Adipocyte (in vitro differentiated cells): ENCODE measurements at regions not wholly inside any gene's neighbourhood (a gene's known extent, or its start where the extent isn't known, plus 50 kb on each side); places are given as distances from the start of the nearest gene placed in this dataset.
"Not testable (repeated sequence)": the region's sequence is repeated elsewhere in the genome, so short reads cannot be mapped to it uniquely, and the experiment has no call there.

Experiments used
- DNase-seq: peaks from one replicate; pipeline ENCODE4 v3.0.0-alpha.2; 2015; ENCODE audit warnings: low read depth
- H3K27me3 ChIP-seq: replicated peaks from 2 replicates; pipeline ENCODE4 v1.7.0; 2013; ENCODE audit warnings: mild to moderate bottlenecking, low read length, moderate library complexity; ENCODE audit not compliant: control insufficient read depth, insufficient read depth
- H3K36me3 ChIP-seq: 2 replicates; pipeline ENCODE4 v1.7.0; 2013; ENCODE audit warnings: low read length, mild to moderate bottlenecking, moderate library complexity; ENCODE audit not compliant: control insufficient read depth, insufficient read depth, severe bottlenecking
- H3K4me1 ChIP-seq: 2 replicates; pipeline ENCODE4 v1.7.0; 2013; ENCODE audit warnings: mild to moderate bottlenecking, low read length, moderate library complexity; ENCODE audit not compliant: control insufficient read depth, insufficient read depth
- H3K4me3 ChIP-seq: 2 replicates; pipeline ENCODE4 v1.7.0; 2013; ENCODE audit warnings: mild to moderate bottlenecking, low read length, moderate library complexity
- H3K9ac ChIP-seq: 2 replicates; pipeline ENCODE4 v1.7.0; 2013; ENCODE audit warnings: mild to moderate bottlenecking, low read length, moderate library complexity
- H3K9me3 ChIP-seq: 2 replicates; pipeline ENCODE4 v1.7.0; 2013; ENCODE audit warnings: mild to moderate bottlenecking, low read length, moderate library complexity; ENCODE audit not compliant: control insufficient read depth

DNA sequence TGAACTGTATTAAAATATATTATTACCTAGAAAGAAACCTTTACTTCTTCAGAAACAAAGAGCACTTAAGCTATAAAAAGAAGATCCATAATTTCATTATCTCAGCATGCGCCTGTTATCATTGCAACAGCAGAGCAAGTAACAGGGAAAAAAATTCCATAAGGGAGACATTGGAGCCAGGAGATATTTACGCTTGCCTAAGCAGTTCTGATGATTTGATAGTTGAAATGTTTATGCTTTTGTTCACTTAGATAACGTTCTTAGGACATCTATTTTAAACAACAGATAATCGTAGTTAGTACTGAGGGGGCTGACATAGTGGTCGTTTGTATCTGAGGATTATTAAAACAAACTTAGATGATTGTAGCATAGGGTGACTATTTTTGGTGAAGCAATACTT, 252.5 kb downstream of the NNT start:
- Histone ChIP-seq H3K36me3 (no peaks in the 10 kb centered on the region), H3K4me1 (peaks cover 16% of the 10 kb centered on the region), H3K4me3 (peak overlapping the region; percentile 17), H3K9ac (no peak overlapping the region), H3K27me3 (no peaks in the 10 kb centered on the region), H3K9me3 (no peaks in the 10 kb centered on the region)
- no peak for DNase-seq

DNA sequence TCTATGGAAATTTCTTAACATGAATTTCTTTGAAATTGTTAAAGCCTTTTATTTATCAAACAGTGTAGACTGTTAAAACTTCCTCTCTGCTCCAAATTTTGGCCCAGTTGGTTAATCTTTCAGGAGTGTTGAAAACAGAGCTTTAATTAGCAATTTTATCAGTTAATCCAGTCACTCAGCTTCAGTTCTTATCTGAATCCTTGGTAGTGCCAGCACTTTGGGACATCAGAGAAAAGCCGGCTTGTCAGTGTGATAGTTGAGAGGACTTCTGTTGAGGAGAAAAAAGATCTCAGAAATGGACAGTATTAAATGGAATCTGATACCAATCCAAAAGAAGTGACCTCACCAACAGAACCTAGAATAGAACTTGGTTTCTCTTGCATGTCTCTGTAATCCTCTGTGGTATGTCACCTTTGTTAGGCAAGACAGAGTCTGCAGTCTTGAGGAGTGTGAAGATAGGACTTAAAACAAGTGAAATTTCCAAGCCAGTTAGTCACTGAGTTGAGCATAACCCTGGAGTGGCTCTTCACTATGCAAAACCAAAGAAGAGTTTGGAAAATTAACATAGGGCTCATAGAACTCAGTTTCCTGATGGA, 251.8 kb downstream of the NNT start:
- H3K9me3 ChIP-seq, result no peaks in the 10 kb centered on the region
- DNase-seq, result no peak
- H3K9ac ChIP-seq, result no peak overlapping the region
- H3K36me3 ChIP-seq, result no peaks in the 10 kb centered on the region
- peaks cover 16% of the 10 kb centered on the region for H3K4me1 ChIP-seq
- H3K4me3 ChIP-seq, result no peak overlapping the region
- no peaks in the 10 kb centered on the region for H3K27me3 ChIP-seq

DNA sequence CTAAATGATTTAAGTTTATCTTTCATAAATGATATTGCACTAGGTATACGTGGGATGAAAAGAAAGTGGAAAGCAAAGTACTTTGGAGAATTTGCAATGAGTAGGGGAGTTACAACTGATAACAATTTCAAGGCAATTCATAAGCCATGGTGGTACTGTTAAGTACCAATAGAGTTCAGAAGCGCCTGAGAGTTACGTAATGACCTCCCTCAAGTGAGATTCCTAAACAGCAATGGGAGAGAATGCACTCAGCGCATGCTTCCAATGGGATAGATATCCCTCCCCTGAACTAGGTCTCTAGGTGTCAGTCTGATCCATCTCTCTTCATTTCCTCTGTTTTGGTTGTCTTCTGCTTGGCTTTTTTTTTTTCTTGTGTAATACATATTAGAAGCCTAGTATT, 249.3 kb downstream of the NNT start:
- Histone ChIP-seq H3K4me1 (peaks cover 16% of the 10 kb centered on the region), H3K27me3 (no peaks in the 10 kb centered on the region), H3K4me3 (no peak overlapping the region), H3K9me3 (no peaks in the 10 kb centered on the region), H3K36me3 (no peaks in the 10 kb centered on the region), H3K9ac (no peak overlapping the region)
- no peak for DNase-seq

DNA sequence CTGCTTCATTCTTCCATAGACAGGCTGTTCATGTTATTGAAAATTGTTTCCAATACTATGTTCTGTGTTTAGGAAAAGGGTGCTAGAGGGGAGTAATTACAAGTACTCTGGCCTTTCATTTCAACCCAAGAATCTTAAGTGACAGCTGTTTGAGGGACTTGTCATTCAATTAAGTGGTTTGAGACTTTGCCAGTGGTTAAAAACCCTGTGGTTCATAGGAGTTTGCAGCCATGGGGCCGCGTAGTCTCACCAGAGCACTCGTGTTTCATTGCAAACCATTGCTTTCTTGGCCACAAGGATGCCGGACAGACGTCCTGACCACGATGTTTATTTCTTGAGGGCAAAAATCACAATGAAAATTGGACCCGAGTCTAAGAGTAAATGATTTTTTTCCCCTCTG, 248.8 kb downstream of the NNT start:
- DNase-seq, result no peak
- Histone ChIP-seq H3K9me3 (no peaks in the 10 kb centered on the region), H3K9ac (no peak overlapping the region), H3K4me3 (no peak overlapping the region), H3K4me1 (peaks cover 16% of the 10 kb centered on the region), H3K36me3 (no peaks in the 10 kb centered on the region), H3K27me3 (no peaks in the 10 kb centered on the region)

DNA sequence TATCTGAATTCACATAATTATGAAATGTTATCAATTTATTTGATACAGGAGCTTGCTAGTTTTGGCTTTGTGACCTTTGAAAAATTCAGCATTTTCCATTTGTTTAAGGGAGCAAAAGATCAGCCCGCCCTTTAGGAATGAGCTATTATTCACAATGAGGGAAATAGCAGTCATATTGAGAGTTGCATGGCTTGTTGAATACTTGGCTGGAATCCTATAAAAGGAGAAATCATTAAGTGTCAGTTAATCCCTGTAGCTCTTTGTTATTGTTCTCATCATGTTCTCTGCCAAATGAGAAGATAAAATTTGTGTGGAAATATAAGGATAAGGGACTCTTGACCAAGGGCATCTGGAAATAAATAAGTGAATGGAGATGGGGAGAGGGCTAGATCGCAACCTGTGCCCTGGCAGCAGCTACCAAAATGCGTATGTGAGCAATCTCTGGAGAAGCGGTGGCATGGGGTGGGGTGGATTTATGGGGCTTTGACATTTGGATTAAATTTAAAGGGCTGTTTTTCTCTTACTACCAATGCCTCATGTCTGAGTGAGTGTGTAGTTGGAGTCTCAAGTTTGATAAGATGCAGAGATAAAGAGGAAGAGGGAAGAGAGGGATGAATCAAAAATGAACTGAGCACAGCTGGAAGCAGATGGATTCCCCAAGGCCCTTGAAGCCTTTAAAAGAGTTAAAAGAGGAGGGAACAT, 237.6 kb downstream of the NNT start:
- Histone ChIP-seq H3K9ac (no peak overlapping the region), H3K4me1 (peaks cover 18% of the 10 kb centered on the region), H3K36me3 (no peaks in the 10 kb centered on the region), H3K27me3 (no peaks in the 10 kb centered on the region), H3K4me3 (no peak overlapping the region), H3K9me3 (no peaks in the 10 kb centered on the region)
- DNase-seq, result no peak

DNA sequence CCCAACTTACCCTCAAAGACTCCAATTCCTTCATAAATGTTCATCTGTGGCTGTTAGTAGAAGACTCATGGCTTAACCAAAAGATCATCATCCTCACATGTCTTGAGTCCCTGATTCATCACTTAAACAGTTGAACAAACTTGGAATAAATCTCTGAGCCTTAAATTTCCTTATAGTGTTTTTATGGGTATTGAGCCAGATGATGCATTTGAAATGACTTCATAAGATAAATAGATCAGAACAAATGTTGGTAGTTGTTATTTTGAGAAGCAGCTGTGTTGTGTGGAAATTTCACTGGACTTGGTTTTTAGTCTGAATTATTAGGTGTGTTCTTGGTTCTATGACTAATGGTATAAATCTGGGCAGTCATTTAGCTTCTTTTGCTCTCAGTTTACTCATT, 236.2 kb downstream of the NNT start:
- H3K4me3 ChIP-seq, result no peak overlapping the region
- no peak overlapping the region for H3K9ac ChIP-seq
- no peaks in the 10 kb centered on the region for H3K9me3 ChIP-seq
- peaks cover 12% of the 10 kb centered on the region for H3K4me1 ChIP-seq
- H3K27me3 ChIP-seq, result no peaks in the 10 kb centered on the region
- no peaks in the 10 kb centered on the region for H3K36me3 ChIP-seq
- peak; percentile 46 for DNase-seq

DNA sequence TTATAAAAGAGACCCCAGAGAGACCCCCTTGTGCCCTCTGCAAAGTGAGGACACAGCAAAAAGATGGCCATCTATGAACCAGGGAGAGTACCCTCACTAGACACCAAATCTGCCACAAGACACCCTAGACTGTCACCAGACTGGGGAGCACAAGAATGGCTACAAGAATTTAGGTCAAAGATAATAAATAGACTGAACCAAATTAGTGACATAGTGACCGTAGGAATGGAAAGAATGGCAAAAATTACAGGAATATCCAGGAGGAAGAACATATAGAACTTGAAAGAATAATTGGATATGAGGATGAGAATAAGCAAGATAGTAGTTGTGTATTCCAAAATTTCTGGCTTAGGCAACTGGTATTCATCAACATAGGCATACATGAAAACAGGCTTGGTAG, 235.0 kb downstream of the NNT start:
- no peak for DNase-seq
- Histone ChIP-seq H3K9ac (no peak overlapping the region), H3K36me3 (no peaks in the 10 kb centered on the region), H3K9me3 (no peaks in the 10 kb centered on the region), H3K4me1 (peaks cover 12% of the 10 kb centered on the region), H3K27me3 (no peaks in the 10 kb centered on the region), H3K4me3 (no peak overlapping the region)

DNA sequence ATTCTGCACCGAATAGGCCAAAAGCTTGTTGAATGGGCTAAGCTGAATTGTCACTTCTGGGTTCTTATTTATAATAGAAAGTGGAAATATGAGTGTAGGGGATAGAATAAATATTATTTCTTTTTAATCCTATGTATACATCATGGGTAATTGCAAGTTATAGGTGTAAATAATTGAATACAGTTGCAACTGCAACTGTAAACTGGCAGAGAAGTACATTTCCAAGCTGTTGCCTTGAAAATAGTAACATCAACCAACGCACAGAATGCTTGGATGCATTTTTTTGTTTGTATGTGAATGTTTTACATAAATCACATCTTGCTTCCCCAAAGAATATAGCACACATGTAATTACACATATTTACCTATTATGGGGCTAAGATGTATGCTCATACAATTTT, 234.1 kb downstream of the NNT start:
- H3K9ac ChIP-seq, result no peak overlapping the region
- H3K36me3 ChIP-seq, result no peaks in the 10 kb centered on the region
- H3K4me1 ChIP-seq, result peaks cover 12% of the 10 kb centered on the region
- DNase-seq, result no peak
- no peaks in the 10 kb centered on the region for H3K9me3 ChIP-seq
- H3K27me3 ChIP-seq, result no peaks in the 10 kb centered on the region
- no peak overlapping the region for H3K4me3 ChIP-seq

DNA sequence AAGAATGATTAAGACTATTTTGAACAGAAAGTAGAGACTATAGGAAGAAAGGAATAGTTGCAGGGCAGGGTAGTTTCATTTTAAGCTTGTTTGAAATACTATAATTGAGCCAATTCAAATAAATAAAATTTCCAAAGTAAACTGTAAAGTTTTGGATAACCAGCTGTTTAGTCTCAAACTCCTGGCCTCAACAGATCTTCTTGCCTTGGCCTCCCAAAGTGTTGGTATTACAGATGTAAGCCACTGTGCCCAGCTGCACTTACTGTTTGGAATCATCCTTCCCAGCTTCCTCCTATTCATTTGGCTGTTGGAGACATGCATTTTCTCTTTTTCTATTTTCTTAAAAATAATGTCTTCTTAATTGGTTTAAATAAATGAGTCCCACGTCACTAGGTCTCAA, 231.0 kb downstream of the NNT start:
- H3K4me3 ChIP-seq, result no peak overlapping the region
- H3K36me3 ChIP-seq, result no peaks in the 10 kb centered on the region

DNA sequence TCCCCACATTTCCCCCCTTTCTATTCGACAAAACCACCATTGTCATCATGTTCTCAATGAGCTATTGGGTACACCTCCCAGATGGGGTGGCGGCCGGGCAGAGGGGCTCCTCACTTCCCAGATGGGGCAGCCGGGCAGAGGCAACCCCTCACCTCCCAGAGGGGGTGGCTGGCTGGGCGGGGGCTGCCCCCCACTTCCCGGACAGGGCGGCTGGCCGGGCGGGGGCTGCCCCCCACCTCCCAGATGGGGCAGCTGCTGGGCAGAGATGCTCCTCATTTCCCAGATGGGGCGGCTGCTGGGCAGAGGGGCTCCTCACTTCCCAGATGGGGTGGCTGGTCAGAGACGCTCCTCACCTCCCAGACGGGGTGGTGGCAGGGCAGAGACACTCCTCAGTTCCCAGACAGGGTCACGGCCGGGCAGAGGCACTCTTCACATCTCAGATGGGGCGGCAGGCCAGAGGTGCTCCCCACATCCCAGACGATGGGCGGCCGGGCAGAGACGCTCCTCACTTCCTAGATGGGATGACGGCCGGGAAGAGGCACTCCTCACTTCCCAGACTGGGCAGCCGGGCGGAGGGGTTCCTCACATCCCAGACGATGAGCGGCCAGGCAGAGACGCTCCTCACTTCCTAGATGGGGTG, 221.5 kb downstream of the NNT start:
- not testable (repeated sequence) for H3K4me1 ChIP-seq, H3K27me3 ChIP-seq, H3K36me3 ChIP-seq, H3K4me3 ChIP-seq, H3K9ac ChIP-seq, DNase-seq
- peaks cover 22% of the 10 kb centered on the region for H3K9me3 ChIP-seq

More for the DNA sequence above, 231.0 kb downstream of the NNT start:
- Histone ChIP-seq H3K27me3 (no peaks in the 10 kb centered on the region), H3K4me1 (no peaks in the 10 kb centered on the region), H3K9ac (no peak overlapping the region), H3K9me3 (no peaks in the 10 kb centered on the region)
- DNase-seq, result no peak

DNA sequence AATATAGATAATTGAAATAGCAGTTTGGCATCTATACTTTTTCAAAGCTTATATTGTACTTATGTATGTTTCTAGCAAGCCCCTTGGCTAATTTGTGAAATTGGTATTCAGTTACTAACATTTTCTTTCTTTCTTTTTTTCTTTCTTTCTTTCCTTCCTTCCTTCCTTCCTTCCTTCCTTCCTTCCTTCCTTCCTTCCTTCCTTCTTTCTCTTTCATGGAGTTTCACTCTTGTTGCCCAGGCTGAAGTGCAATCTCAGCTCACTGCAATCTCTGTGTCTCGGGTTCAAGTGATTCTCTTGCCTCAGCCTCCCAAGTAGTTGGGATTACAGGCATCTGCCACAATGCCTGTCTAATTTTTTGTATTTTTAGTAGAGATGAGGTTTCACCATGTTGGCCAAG, 215.4 kb downstream of the NNT start:
- H3K9ac ChIP-seq, H3K27me3 ChIP-seq, H3K4me3 ChIP-seq, H3K36me3 ChIP-seq, DNase-seq, H3K4me1 ChIP-seq: not testable (repeated sequence)
- H3K9me3 ChIP-seq, result peaks cover 40% of the 10 kb centered on the region
